PFSK-1 (cell line): ENCODE measurements at regions not wholly inside any gene's neighbourhood (a gene's known extent, or its start where the extent isn't known, plus 50 kb on each side); places are given as distances from the start of the nearest gene placed in this dataset.

ENCODE experiments used
- POLR2AphosphoS5 ChIP-seq: IDR thresholded peaks from 2 replicates; pipeline ENCODE4 v1.6.1; 2012; ENCODE audit warnings: low read depth, mild to moderate bottlenecking, control low read depth, low read length, moderate library complexity
- REST ChIP-seq, 2 experiments: IDR thresholded peaks; 2 replicates each; pipeline versions ENCODE4 v1.6.1 to v1.8.0; 2011 to 2012; ENCODE audit warnings: low read depth in 2 of 2, low read length in 2 of 2, control low read depth in 1 of 2, inconsistent platforms in 1 of 2, mild to moderate bottlenecking in 1 of 2, moderate library complexity in 1 of 2; ENCODE audit not compliant: insufficient read depth in 1 of 2
- SIN3A ChIP-seq: IDR thresholded peaks from 2 replicates; pipeline ENCODE4 v1.6.1; 2012; ENCODE audit warnings: mild to moderate bottlenecking, low read length, moderate library complexity, borderline replicate concordance; ENCODE audit not compliant: insufficient read depth
- TAF1 ChIP-seq: IDR thresholded peaks from 2 replicates; pipeline ENCODE4 v1.6.1; 2012; ENCODE audit warnings: low read length, control low read depth, borderline replicate concordance; ENCODE audit not compliant: insufficient read depth

DNA sequence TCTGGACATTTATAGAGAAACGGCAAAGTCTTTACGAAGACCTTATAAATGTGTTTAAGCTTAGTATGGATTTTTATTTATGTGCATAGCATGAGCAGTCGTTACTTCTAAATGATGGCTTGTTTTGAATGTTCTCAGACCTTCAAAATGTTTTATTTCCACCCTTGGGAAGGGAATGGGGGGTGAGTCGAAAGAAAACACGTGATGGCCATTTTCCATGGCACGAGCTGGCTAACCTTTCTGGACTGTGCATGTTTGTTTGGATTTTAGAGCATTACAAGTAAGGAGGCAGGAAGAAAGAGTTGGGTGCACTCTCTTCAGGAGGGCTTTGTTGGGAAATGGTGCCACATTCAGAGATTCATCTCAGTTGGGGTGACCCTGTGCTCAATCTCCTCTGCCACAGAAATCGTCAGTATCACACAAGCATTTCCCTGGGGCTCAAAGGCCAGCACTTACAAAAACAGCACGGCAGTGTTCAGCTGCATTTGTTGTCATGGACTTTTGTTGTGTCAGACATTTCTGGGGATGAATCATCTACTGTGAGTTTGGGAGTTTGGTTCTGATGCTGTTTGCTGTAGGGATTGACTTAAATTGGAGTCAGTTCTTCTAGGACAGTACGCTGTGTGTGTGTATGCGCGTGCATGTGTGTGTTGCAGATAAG is 52.3 kb upstream of the ADAMTS9 start:
- TF ChIP-seq SIN3A = no peak
- no peak for TF ChIP-seq TAF1
- no peak for TF ChIP-seq REST (IDR thresholded peaks at IDR 0.05; ENCODE audit: insufficient read depth in 1 of 2, low read depth in 2 of 2, low read length in 2 of 2)
- TF ChIP-seq POLR2AphosphoS5 = no peak
